ENCODE measurements at regions not wholly inside any gene's neighbourhood (a gene's known extent, or its start where the extent isn't known, plus 50 kb on each side); places are given as distances from the start of the nearest gene placed in this dataset.

DNA sequence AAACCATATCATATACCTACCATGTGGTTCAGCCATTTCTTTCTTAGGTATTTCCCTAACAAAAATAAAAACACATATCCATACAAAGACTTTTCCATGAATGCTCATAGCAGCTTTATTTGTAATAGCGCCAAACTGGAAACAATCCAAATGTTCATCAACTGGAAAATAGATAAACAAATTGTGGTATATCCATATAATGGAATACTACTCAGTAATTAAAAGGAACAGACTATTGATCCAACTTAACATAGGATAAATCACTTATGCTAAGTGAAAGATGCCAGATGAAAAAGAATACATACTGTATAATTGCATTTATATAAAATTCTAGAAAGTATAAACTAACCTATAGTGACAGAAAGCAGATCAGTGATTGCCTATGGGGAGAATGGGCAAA lies 323.3 kb downstream of the BUD13 start:
- no peaks in the 10 kb centered on the region for H3K9me3 ChIP-seq (replicated peaks)
- H3K36me3 ChIP-seq, result no peaks in the 10 kb centered on the region
- H3K4me3 ChIP-seq, result no peak overlapping the region
- no peaks in the 10 kb centered on the region for H3K27me3 ChIP-seq (replicated peaks)
- H3K4me1 ChIP-seq (replicated peaks), result no peaks in the 10 kb centered on the region
- no peak for DNase-seq (ENCODE audit: low read depth in 1 of 2, low spot score in 2 of 2)
- H3K27ac ChIP-seq, result no peak overlapping the region

DNA sequence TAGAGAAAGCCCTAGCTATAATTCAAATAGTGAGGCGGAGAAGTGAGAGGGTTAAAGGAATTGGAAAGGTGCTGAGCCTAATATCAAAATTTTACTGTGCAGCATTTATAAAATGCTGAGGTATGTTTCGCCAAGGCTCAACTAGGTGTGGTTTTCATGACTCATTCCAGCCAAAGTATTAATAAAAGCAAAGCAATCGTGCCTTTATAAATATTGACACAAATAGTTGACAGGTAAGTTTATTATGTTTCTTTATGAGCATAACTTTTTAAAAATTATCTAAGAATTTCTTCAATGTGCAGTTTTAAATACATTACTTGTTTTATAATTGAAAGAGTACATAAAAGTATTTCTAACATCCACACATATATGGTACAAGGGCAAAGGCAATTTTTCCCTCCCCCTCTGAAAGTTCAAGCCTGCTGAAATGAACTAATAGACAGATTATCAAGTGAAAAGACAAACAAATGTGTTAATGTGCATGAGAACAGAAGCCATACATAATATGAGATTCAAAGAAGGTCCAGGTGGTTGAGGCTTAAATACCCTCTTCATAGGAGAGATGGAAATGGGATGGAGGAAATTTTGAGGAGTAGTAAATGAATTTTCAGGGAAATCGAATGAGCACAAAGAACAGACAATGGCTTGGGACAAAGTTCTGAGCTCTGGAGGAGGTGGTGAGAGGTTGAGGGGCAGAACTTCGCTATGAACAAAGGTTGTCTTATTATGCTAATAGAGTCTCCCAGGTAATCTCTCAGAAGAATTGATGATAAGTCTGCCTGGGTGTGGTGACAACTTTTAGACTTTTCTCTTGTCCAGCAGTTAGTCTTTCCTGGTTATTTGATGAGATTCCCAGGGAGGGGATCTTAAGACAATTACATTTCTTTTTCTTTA lies 326.5 kb downstream of the BUD13 start:
- Histone ChIP-seq H3K36me3 (no peaks in the 10 kb centered on the region), H3K9me3 (replicated peaks) (no peaks in the 10 kb centered on the region), H3K27ac (no peak overlapping the region), H3K27me3 (replicated peaks) (no peaks in the 10 kb centered on the region), H3K4me1 (replicated peaks) (no peaks in the 10 kb centered on the region), H3K4me3 (no peak overlapping the region)
- no peak for DNase-seq (ENCODE audit: low read depth in 1 of 2, low spot score in 2 of 2)

DNA sequence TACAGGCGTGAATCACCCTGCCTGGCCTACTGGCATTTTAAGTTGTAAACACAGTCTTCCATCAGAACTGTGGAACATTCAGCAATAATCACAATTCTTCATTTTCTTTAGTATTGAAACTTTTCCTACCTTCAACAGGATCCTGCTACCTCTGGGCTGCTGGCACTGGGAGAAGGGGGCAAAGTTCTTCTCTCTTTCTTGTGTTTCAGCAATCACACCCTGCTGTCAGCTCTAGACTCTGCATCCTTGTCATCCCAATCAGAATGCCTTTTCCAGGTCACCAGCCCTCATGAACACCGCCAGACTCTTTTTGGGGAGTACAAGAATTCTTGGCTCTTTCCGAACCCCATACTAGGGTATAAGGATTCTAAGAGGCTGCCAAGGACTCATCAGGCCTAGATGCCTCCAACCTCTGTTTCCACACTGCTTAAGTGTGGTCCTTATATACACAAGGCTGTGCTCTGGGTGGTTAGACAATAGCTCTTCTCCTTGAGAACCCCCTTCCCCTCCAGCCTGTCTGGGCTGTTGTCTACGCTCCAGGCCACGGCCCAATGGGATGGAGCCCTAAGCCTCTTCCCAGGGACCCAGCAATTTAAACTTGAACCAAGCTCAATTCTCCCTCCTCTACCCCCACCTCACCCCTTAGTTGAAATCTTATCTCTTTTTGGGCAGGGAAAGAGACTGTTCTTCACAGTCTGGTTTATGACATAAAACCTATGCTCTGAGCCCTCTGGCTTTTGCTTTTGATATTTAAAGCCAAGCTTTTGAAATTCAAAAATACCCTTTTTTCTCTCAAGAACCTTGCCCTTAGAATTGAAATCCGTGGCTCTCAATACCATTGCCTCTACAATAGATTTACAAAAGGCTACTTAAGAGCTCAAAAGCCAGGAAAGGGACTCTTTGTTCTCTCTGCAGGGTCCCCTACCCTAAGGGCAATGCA lies 327.4 kb downstream of the BUD13 start:
- H3K36me3 ChIP-seq, result no peaks in the 10 kb centered on the region
- H3K27me3 ChIP-seq (replicated peaks), result no peaks in the 10 kb centered on the region
- no peak overlapping the region for H3K27ac ChIP-seq
- H3K9me3 ChIP-seq (replicated peaks), result no peaks in the 10 kb centered on the region
- no peaks in the 10 kb centered on the region for H3K4me1 ChIP-seq (replicated peaks)
- no peak for DNase-seq (ENCODE audit: low read depth in 1 of 2, low spot score in 2 of 2)
- H3K4me3 ChIP-seq, result no peak overlapping the region

DNA sequence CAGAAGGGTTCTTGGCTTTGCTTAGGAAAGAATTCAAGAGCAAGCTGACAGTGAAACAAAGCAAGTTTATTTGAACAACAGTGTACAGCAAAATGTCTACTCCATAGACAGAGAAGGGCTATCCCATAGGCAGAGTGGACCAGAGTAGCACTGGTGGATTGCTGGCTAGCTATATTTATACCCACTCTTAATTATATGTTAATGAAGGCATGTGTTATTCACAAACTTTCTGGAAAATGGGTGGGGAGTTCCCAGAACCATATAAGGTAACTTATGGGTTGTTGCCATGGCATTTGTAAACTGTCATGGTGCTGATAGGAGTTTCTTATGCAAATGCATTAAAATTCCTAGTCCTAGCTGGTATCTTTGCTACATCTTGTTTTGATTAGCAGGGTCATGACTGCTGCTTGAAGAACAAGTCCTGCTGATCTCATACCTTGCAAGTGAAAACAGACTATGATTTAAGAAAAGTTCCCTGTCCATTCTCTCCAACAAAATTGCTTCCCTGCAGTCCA lies 330.5 kb downstream of the BUD13 start:
- H3K36me3 ChIP-seq, result no peaks in the 10 kb centered on the region
- H3K9me3 ChIP-seq (replicated peaks), result no peaks in the 10 kb centered on the region
- DNase-seq (ENCODE audit: low read depth in 1 of 2, low spot score in 2 of 2), result no peak
- no peaks in the 10 kb centered on the region for H3K4me1 ChIP-seq (replicated peaks)
- H3K27me3 ChIP-seq (replicated peaks), result no peaks in the 10 kb centered on the region
- H3K27ac ChIP-seq, result no peak overlapping the region
- H3K4me3 ChIP-seq, result no peak overlapping the region

DNA sequence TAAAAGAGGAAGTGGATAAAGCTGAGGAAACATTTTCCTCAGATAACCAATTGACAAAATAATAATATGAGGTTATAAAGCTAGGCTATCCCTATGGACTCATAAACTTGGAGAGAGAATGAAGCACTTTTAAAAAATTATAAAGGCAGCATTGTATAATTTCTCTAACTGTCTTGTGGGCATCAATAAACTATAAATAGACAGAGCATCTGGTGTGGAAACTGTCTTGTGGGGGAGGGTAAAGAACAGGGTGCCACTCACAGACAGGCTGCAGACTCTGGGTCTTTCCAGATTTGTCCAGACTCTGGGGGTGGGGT lies 333.5 kb downstream of the BUD13 start:
- no peak overlapping the region for H3K27ac ChIP-seq
- no peaks in the 10 kb centered on the region for H3K27me3 ChIP-seq (replicated peaks)
- H3K9me3 ChIP-seq (replicated peaks), result no peaks in the 10 kb centered on the region
- DNase-seq (ENCODE audit: low read depth in 1 of 2, low spot score in 2 of 2), result no peak
- H3K4me1 ChIP-seq (replicated peaks), result no peaks in the 10 kb centered on the region
- H3K4me3 ChIP-seq, result no peak overlapping the region
- no peaks in the 10 kb centered on the region for H3K36me3 ChIP-seq

DNA sequence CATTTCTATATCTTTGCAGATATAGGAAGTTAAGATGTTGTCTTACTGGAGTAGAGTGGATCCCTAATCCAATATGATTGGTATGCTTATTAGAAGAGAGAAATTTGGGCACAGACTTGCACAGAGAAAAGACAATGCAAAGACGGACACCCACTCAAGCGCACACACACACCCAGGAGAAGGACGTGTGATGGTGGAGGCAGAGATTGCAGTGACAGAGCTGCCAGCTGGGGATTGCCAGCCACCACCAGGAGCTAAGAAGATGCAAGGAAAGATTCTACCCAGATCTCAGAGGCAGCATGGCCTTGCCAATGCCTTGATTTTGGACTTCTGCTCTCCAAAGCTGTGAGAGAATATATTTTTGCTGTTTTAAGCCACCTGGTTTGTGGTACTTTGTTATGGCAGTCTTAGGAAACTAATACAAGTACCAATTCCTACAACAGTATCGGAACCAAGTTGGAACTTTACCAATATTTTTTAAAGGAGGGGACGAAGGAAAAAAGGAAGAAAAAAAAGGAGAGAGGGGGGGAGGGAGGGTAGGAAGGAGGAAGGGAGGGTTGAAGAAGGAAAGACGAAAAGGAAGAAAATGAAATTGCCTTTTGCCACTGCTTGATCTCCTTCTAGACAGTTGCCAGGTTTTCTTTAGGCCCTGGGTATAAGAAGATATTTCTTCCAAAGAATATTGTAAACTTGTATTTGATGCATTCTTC lies 334.0 kb downstream of the BUD13 start:
- H3K9me3 ChIP-seq (replicated peaks), result no peaks in the 10 kb centered on the region
- no peaks in the 10 kb centered on the region for H3K4me1 ChIP-seq (replicated peaks)
- no peaks in the 10 kb centered on the region for H3K36me3 ChIP-seq
- no peak for DNase-seq (ENCODE audit: low read depth in 1 of 2, low spot score in 2 of 2)
- H3K27ac ChIP-seq, result no peak overlapping the region
- H3K4me3 ChIP-seq, result no peak overlapping the region
- H3K27me3 ChIP-seq (replicated peaks), result no peaks in the 10 kb centered on the region

DNA sequence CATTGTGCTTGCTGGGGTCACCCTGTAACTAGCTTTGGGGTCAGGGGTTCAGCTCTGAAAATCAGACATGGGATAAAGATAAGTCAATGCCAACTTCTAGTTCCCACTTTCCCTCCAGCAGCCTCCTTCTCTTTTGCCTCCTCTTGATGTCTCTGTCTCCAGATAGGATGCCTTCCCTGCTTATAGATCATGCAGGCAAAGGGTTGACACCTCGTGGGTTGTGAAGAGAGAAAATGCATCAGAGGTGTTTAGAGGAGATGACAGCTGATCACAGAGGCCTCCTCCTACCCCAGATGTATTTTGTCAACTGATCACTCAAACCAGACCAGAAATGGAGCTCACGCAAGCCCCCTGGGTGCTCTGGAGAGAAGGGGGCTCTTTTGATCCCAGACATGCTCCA lies 337.8 kb downstream of the BUD13 start:
- Histone ChIP-seq H3K4me3 (no peak overlapping the region), H3K27ac (no peak overlapping the region), H3K4me1 (replicated peaks) (no peaks in the 10 kb centered on the region), H3K27me3 (replicated peaks) (no peaks in the 10 kb centered on the region), H3K36me3 (no peaks in the 10 kb centered on the region), H3K9me3 (replicated peaks) (no peaks in the 10 kb centered on the region)
- DNase-seq (ENCODE audit: low read depth in 1 of 2, low spot score in 2 of 2), result no peak

DNA sequence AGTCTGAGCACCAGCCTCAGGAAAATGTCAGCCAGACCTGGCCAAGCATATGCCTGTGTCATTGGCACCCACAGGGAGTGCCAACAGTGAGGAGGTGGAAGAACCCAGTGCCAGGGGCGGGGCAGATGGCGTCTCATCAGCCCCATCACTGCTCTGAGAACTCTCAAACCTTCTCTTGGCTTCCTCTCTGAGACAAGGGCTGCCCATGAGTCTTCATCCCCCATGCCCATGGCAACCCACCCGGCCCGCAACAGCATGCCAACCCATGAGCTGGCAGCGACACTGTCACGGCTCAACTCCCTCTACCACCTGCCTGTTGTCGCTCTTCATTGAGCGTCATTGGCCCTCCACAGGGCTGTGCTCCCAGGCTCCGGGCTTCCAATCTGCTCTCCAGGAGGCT lies 340.5 kb downstream of the BUD13 start:
- Histone ChIP-seq H3K4me3 (no peak overlapping the region), H3K4me1 (replicated peaks) (no peaks in the 10 kb centered on the region), H3K36me3 (no peaks in the 10 kb centered on the region), H3K27ac (no peak overlapping the region), H3K9me3 (replicated peaks) (no peaks in the 10 kb centered on the region), H3K27me3 (replicated peaks) (no peaks in the 10 kb centered on the region)
- no peak for DNase-seq (ENCODE audit: low read depth in 1 of 2, low spot score in 2 of 2)

DNA sequence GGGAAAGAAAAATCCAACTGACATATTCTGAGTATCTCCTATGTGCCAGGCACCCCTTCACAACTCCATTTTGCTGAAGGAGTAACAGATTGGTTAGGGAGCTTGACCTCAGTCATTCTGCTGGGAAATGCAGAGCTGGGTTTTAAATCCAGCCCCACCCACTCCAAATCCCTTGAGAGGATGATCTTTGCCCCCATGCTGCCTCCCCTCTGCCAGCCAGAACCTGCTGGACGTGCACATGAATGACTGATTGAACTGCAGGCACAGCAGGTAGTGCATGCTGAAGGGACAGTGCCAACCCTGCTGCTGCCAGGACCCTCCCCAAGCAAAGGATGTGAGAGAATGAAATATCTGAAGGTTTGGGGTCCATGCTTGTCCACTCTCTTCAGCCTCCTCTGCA lies 340.9 kb downstream of the BUD13 start:
- H3K9me3 ChIP-seq (replicated peaks), result no peaks in the 10 kb centered on the region
- H3K4me1 ChIP-seq (replicated peaks), result no peaks in the 10 kb centered on the region
- H3K27me3 ChIP-seq (replicated peaks), result no peaks in the 10 kb centered on the region
- H3K4me3 ChIP-seq, result no peak overlapping the region
- no peaks in the 10 kb centered on the region for H3K36me3 ChIP-seq
- DNase-seq (ENCODE audit: low read depth in 1 of 2, low spot score in 2 of 2), result no peak
- H3K27ac ChIP-seq, result no peak overlapping the region

DNA sequence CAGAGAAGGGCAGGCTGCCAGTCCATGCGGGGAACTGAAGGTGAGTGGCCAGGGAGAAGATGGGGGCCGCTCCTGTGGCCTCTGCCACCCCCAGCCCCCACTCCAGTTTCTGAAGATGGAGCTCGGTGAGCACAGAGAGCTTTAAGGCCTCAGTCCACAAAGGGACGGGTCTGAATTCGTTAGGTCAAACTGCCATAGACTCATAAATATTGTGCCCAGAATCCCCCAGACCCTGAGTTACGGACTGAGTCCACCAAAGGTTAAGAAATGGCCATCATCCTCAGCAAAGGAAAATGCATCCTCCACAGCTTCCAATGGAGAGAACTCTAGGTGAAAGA lies 344.2 kb downstream of the BUD13 start:
- no peak for DNase-seq (ENCODE audit: low read depth in 1 of 2, low spot score in 2 of 2)
- no peaks in the 10 kb centered on the region for H3K4me1 ChIP-seq (replicated peaks)
- no peak overlapping the region for H3K4me3 ChIP-seq
- H3K9me3 ChIP-seq (replicated peaks), result no peaks in the 10 kb centered on the region
- no peaks in the 10 kb centered on the region for H3K27me3 ChIP-seq (replicated peaks)
- no peak overlapping the region for H3K27ac ChIP-seq
- no peaks in the 10 kb centered on the region for H3K36me3 ChIP-seq

DNA sequence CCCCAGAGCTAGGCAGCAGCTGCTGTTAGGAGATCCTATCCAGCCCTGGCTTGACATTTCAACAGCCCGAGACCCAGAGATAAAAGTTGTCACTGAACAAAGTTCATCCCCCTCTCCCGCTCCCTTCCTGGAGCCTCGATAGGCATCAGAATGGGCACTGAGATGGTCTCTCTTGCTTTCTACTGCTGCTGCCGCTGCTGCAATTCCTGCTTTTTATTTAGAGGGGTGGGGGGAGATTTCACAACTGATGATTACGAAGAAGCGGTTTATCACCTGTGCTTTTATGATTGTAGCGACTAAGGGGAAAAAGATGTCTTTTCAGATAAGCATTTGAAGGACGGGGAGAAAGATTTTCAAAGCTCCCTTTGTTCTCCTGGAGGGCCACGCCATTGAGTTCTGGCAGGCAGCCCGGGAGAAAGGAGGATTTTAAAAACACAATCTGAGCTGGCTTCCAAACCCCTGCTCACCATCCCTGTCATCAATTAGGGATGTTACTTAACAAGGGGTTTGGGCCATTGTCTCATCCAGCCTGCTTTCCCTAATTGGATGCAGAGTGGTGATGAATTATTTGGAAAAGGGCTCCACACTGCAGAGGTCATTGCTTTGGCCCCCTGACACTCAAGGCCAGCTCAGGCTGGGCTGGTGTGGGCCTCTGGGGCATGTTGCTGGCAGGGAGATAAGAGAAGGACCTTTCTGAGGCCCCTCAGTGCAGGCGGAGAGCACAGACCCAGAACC lies 344.7 kb downstream of the BUD13 start:
- no peaks in the 10 kb centered on the region for H3K36me3 ChIP-seq
- no peak overlapping the region for H3K27ac ChIP-seq

DNA sequence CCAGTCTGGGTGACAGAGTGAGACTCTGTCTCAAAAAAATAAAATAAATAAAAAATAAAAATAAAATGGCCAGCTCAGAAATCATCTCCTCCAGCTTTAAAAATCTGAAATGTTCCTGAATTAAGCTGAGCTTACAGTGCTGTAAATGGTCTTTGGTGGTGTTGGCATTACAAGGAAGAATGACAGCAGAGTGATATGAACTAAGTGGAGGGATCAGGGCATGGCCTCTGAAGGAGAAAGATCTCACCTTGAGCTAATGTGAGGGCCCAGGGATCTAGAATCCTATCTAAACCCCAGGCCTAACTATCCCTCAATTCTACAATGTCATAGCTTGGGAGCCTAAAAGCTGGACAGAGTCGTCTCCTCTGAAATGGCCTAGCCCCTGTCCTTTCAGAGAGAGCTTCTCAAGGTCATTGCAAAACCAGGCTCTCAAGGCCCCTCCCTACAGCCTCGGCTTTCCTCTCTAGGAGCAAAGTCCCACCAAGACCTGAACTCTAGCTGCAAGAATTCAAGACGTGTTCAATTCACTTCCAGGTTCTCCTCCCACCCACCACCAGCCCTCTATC lies 345.4 kb downstream of the BUD13 start:
- no peak overlapping the region for H3K4me3 ChIP-seq
- H3K27ac ChIP-seq, result no peak overlapping the region
- no peaks in the 10 kb centered on the region for H3K9me3 ChIP-seq (replicated peaks)
- H3K36me3 ChIP-seq, result no peaks in the 10 kb centered on the region
- no peaks in the 10 kb centered on the region for H3K27me3 ChIP-seq (replicated peaks)
- no peaks in the 10 kb centered on the region for H3K4me1 ChIP-seq (replicated peaks)
- no peak for DNase-seq (ENCODE audit: low read depth in 1 of 2, low spot score in 2 of 2)

More for the DNA sequence above, 344.7 kb downstream of the BUD13 start:
- H3K4me1 ChIP-seq (replicated peaks), result no peaks in the 10 kb centered on the region
- no peak for DNase-seq (ENCODE audit: low read depth in 1 of 2, low spot score in 2 of 2)
- no peak overlapping the region for H3K4me3 ChIP-seq
- no peaks in the 10 kb centered on the region for H3K27me3 ChIP-seq (replicated peaks)
- H3K9me3 ChIP-seq (replicated peaks), result no peaks in the 10 kb centered on the region

DNA sequence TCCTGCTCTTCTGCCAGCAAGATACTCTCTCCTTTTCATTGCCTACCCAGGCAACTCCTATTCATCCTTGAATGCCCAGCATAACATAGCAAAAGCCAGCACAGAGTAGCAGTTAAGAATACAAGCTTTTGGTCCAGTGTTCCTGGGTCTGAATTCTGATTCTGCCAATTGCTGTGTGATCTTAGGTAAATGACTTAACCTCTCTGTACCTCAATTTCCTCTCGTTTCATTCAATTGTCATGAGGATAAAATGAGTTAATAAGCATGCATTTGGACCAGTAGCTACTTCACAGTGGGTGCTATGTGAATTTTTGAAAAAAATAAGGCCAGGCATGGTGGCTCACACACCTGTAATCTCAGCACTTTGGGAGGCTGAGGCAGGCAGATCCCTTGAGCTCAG lies 346.0 kb downstream of the BUD13 start:
- H3K4me3 ChIP-seq, result no peak overlapping the region
- H3K9me3 ChIP-seq (replicated peaks), result no peaks in the 10 kb centered on the region
- H3K4me1 ChIP-seq (replicated peaks), result no peaks in the 10 kb centered on the region
- no peaks in the 10 kb centered on the region for H3K36me3 ChIP-seq
- H3K27me3 ChIP-seq (replicated peaks), result no peaks in the 10 kb centered on the region
- DNase-seq (ENCODE audit: low read depth in 1 of 2, low spot score in 2 of 2), result no peak
- H3K27ac ChIP-seq, result no peak overlapping the region

Measured in SJSA1 (cell line).